Tibial nerve (tissue), 4 donors: ENCODE measurements at regions not wholly inside any gene's neighbourhood (a gene's known extent, or its start where the extent isn't known, plus 50 kb on each side); places are given as distances from the start of the nearest gene placed in this dataset.

ENCODE experiments used
- CTCF ChIP-seq, 5 experiments: fragments of 200-600 bp in 3 of 5; fragments of 450-650 bp in 2 of 5; sonication (generic) in 3 of 5; IDR thresholded peaks; one replicate each; pipeline ENCODE4 v1.5.1; 2016 to 2019; ENCODE audit warnings: antibody characterized with exemption in 5 of 5, mild to moderate bottlenecking in 3 of 5, moderate library complexity in 2 of 5
- EP300 ChIP-seq, 2 donors: sonication (generic); formaldehyde crosslinking; IDR thresholded peaks; one replicate each; pipeline ENCODE4 v1.6.1; 2017; ENCODE audit warnings: antibody characterized with exemption in 2 of 2, mild to moderate bottlenecking in 1 of 2
- POLR2A ChIP-seq, 2 donors: fragments of 450-650 bp; IDR thresholded peaks; one replicate each; pipeline ENCODE4 v1.6.1; 2017; ENCODE audit warnings: antibody characterized with exemption in 2 of 2, mild to moderate bottlenecking in 2 of 2, moderate library complexity in 2 of 2

- TF ChIP-seq CTCF (IDR thresholded peaks at IDR 0.05) (no peak), EP300 (IDR thresholded peaks at IDR 0.05) (no peak), POLR2A (IDR thresholded peaks at IDR 0.05) (no peak)
Measured at GRCh38 chr15:98580572-98580971, 67.8 kb upstream of the IGF1R start.
